Activated CD8-positive, alpha-beta memory T cell treated with anti-CD3 and anti-CD28 coated beads for 36 hours (primary cell): ENCODE measurements at regions not wholly inside any gene's neighbourhood (a gene's known extent, or its start where the extent isn't known, plus 50 kb on each side); places are given as distances from the start of the nearest gene placed in this dataset.

Experiments
- CTCF ChIA-PET: fragments of 350-600 bp; sonication (Branson Sonifier 250); formaldehyde crosslinking; loops from one replicate; lab custom pipeline; 2021; ENCODE audit warnings: antibody characterized with exemption; lab: Charles Lee
- POLR2A ChIA-PET: fragments of 350-600 bp; sonication (Branson Sonifier 250); formaldehyde crosslinking; loops from one replicate; lab custom pipeline; 2021; ENCODE audit warnings: antibody characterized with exemption; lab: Charles Lee

DNA sequence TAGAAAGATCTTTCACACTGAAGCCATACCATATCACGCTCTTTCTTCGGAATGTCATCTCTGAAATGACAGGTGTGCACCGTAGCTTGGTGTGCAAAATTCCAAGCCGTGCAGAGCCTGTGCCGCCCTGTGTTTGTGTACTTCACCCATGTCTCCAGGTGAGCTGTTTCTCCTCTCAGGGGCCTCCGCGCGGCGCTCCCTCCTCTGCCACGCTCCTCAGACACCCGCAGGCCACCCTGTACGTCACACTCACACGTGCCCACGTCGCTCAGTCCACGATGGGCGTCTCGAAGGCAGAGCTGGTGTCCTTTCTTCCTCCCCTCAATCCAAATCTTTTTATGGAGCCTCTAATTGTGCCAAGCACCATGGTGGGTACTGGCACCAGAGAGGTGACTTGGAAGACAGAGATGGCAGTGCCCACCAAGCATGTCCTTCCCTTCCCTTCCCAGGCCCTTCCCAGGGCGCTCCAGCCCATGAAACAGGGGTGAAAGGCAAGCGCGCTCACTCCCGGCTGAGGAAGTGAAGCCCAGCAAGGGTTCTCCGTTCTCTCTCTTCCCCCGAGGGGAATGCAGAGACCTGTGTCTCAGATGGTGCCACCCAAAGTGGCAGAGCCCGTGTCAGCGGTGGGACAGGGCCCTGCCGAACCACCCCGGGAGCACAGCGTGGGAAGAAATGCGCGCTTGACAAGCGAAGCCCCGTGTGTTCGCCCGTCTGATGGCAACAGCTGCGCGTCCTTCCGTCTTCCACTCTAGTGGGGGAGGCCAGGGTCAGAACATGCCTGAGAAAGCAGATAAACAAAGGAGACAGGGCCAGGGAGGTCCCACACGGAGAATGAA, 292.5 kb upstream of the SHH start:
- ChIA-PET POLR2A (no interaction called here), CTCF (no interaction called here)

GRCh38 chr7:156102267-156102666, 290.0 kb upstream of the SHH start:
- ChIA-PET POLR2A (no interaction called here), CTCF (no interaction called here)

DNA sequence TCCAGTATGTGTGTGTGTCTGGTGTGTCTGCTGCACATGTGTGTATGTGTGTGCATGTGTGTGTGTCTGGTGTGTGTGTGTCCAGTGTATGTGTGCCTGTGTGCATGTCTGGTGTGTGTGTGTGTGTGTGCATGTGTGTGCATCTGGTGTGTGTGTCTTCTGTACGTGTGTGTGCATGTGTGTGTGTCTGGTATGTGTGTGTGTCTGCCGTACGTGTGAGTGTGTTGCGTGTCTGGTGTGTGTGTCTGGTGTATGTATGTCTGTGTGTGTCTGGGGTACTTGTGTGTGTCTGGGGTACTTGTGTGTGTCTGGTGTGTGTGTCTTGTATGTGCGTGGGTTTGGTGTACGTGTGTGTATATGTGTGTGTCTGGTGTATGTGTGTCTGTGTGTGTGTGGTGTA, 289.1 kb upstream of the SHH start:
- ChIA-PET POLR2A (no interaction called here), CTCF (no interaction called here)

- ChIA-PET CTCF (no interaction called here), POLR2A (no interaction called here)
Observed at GRCh38 chr7:156100086-156100485, 287.8 kb upstream of the SHH start.

DNA sequence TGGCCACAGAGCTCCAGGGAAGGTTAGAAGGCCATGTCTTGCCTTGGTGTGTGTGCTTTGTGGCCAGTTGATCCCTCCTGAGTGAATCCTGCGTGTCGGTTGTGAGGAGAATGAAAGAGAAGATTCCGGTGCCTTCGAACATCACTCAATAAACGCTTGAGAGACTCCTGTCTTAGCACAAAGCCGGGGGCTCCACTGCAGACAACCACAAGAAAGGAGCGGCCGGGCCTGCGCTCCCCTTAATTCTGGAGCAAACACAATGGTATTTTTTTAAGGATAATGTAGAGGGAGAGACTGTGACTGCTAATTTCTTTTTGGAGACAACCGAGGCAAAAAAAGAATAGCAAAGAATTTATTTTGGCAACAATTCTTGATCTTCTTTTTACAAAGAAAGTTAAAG, 286.8 kb upstream of the SHH start:
- CTCF ChIA-PET = no interaction called here
- POLR2A ChIA-PET = no interaction called here

DNA sequence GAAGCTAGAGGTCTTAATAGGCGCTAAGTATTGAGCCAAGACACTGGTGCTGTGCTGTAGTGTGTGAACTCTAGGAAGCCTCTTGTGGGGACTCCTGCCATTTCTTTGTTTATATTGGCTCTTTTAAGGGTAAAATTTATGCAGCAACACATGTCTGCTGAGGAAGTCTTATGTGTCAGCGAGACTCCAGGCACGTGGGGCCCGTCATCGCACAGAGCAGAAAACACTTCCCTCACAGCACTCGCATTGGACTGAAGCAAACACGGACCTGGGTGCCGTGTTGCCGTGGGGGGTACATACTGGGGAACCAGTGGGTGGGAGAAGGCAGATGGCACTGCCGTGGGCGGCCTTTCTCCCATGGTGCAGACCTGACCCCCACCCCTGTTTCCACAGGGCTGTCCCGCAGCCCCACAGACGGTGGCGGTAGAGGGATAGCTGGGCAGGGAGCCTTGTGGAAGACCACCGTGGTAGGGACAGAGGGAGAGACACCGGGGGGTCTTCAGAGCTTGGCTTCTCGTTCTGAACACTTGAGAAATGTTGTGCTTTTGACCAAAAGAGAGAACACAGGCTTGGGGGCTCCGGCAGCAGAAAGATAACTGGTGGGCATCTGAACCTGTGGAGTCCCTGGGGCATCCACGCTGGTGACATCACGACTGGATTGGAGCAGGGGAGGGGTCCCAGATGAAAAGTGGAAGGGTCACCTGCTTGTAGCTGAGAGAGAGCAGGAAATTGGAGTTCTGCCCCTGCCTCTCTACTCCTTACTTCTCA, 284.7 kb upstream of the SHH start:
- ChIA-PET CTCF (no interaction called here), POLR2A (no interaction called here)

DNA sequence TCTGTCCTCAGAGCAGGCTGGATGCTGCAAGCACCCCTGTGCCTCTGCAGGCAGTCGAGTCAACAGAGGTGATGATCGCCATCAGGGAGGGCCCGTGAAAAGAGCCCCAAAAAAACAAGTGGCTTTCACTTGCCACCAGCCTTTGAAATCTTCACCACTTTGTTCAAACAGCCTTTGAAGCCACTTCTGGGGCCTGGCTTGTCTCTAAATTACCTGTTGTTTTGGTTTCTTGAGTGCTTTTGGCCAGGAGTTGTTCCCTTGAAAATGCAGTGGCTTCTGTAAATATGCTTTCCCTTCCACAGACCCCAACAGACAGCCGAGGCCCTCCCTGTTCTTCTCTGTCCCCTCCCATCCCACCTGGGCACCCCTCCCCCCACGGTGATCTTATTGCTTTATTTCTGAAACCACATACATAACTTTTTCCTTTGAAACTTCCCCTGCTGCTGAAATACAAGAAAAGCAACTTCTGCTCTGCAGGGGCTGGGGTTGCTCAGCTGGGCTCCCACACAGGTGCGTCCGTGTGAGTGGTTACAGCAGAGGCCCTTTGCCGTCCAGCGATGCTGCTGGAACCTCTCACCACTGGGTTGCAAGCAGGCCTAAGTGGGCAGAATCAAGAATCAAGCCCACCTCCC, 283.8 kb upstream of the SHH start:
- ChIA-PET CTCF (no interaction called here), POLR2A (no interaction called here)

- POLR2A ChIA-PET = no interaction called here
Observed at GRCh38 chr7:156094350-156095146, 282.3 kb upstream of the SHH start.

DNA sequence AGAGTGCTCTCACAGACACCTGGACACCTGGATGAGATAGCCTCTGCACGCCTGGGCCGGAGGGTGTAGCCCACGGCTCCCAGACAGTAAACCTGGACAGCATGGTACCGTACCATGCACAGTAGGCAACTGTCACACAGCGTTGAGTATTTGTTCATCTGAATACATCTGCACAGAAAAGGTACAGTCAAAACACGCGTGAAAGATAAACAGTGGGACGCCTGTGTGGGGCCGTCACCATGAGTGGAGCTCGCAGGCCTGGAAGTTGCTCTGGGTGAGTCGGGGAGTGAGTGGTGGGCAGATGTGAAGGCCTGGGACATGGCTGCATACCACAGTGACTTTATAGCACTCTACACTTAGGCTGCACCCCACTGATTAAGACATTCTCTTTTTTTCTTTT, 280.0 kb upstream of the SHH start:
- ChIA-PET CTCF (no interaction called here), POLR2A (no interaction called here)

More at GRCh38 chr7:156094350-156095146, 282.3 kb upstream of the SHH start:
- CTCF ChIA-PET = no interaction called here

- ChIA-PET CTCF (no interaction called here), POLR2A (interaction anchor here (0.5 kb wide), 1 partner anchor 90 kb away, joined by 3 read pairs; no protein-coding TSS in a partner anchor)
Observed at GRCh38 chr7:156091519-156092080, 279.3 kb upstream of the SHH start.

GRCh38 chr7:156090988-156091387, 278.7 kb upstream of the SHH start:
- ChIA-PET CTCF (no interaction called here), POLR2A (interaction anchor here (0.5 kb wide), 1 partner anchor 91 kb away, joined by 3 read pairs; no protein-coding TSS in a partner anchor)

DNA sequence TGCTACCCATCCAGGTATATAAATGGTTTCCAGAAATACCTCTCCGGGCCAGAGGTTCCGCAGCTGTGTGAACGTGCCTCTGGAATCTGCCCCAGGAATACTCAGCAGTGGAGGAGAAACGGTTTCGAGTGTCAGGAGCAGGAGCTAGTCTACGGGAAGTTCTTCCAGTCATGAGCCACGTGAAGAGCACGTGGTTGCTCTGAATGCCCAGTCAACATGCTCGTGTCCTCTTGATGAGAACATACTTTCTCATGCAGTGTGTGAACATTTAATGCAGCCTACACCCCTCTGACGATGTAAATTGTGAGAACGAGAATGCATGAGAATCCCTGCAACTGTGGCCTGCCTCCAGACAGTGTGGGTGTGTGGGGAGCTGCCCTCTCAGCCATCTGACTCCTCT, 277.0 kb upstream of the SHH start:
- CTCF ChIA-PET = no interaction called here
- POLR2A ChIA-PET = no interaction called here

GRCh38 chr7:156088115-156088514, 275.9 kb upstream of the SHH start:
- POLR2A ChIA-PET = no interaction called here
- CTCF ChIA-PET = interaction anchor here (0.5 kb wide), 1 partner anchor 892 kb away, joined by 3 read pairs; no protein-coding TSS in a partner anchor

GRCh38 chr7:156082048-156083040, 270.1 kb upstream of the SHH start:
- ChIA-PET CTCF (no interaction called here), POLR2A (no interaction called here)

DNA sequence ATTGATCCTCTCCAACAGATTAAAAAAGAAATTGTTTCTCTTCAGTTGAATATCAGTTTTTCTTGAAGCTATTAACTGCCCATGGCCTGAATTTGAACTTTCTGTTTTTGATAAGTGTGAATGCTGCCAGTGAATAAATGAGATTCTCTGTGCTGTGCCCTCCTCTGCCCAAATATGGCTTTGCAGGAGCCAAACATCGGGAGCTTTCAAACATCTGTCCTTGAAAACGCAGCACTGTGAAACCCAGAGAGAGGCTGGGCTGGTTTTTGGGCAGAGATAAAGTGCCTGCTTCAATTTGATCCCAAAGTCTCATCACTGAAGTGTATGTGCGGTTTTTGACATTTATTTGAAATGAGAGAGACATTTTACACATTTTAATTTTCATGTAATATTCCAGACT, 268.3 kb upstream of the SHH start:
- POLR2A ChIA-PET = no interaction called here
- CTCF ChIA-PET = no interaction called here

GRCh38 chr7:156080046-156080445, 267.8 kb upstream of the SHH start:
- ChIA-PET POLR2A (no interaction called here), CTCF (no interaction called here)

DNA sequence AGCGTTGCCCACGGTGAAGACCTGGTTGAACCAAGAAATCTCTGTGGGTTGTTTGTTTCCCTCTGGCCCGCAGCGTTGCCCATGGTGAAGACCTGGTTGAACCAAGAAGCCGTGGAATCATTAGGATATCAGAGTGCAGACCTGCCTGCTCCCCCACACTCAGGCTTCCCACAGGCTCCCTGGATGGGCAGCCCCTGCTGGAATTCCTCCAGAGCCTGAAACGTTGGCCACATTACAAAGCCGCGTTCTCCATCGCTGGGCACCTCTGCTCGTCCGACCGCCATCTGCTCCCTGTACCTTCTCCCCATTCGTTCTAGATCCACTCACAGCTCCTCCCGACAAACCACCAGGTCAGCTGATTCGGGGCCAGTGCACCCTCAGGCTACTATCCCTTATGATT, 266.9 kb upstream of the SHH start:
- ChIA-PET CTCF (no interaction called here), POLR2A (no interaction called here)

- CTCF ChIA-PET = no interaction called here
- POLR2A ChIA-PET = no interaction called here
Observed at GRCh38 chr7:156074982-156075615, 262.8 kb upstream of the SHH start.
